OCI-LY1 (cell line): ENCODE measurements at regions not wholly inside any gene's neighbourhood (a gene's known extent, or its start where the extent isn't known, plus 50 kb on each side); places are given as distances from the start of the nearest gene placed in this dataset.

Source experiments
- H2AFZ ChIP-seq: fragments of 200-600 bp; sonication (generic), shearing (Covaris generic); 2 replicates; pipeline ENCODE4 v1.6.0; 2014; ENCODE audit warnings: antibody characterized with exemption, mild to moderate bottlenecking, low read length
- H3F3A ChIP-seq: fragments of 200-600 bp; sonication (generic), shearing (Covaris generic); 2 replicates; pipeline ENCODE4 v1.6.0; 2014; ENCODE audit warnings: mild to moderate bottlenecking, antibody characterized with exemption, low read length, moderate library complexity; ENCODE audit not compliant: insufficient read depth
- H3K27ac ChIP-seq: fragments of 200-600 bp; sonication (generic); 2 replicates; pipeline ENCODE4 v1.5.1; 2014; ENCODE audit warnings: low read length, mixed run types, mild to moderate bottlenecking, low read depth; ENCODE audit not compliant: poor library complexity, severe bottlenecking
- H3K27me3 ChIP-seq: fragments of 200-600 bp; sonication (generic); 2 replicates; pipeline ENCODE4 v1.6.0; 2014; ENCODE audit warnings: antibody characterized with exemption, mild to moderate bottlenecking, low read length, moderate library complexity; ENCODE audit not compliant: insufficient read depth
- H3K36me3 ChIP-seq: fragments of 200-600 bp; sonication (generic); 2 replicates; pipeline ENCODE4 v1.6.1; 2014; ENCODE audit warnings: mild to moderate bottlenecking, antibody characterized with exemption, low read length, moderate library complexity, mixed read lengths; ENCODE audit not compliant: insufficient read depth
- H3K4me1 ChIP-seq: fragments of 200-600 bp; sonication (generic); 2 replicates; pipeline ENCODE4 v1.5.1; 2014; ENCODE audit warnings: mild to moderate bottlenecking, low read length, moderate library complexity; ENCODE audit not compliant: insufficient read depth, severe bottlenecking
- H3K4me2 ChIP-seq: fragments of 200-600 bp; sonication (generic), shearing (Covaris generic); 2 replicates; pipeline ENCODE4 v1.6.1; 2014; ENCODE audit warnings: low read length
- H3K4me3 ChIP-seq: fragments of 200-600 bp; sonication (generic); 2 replicates; pipeline ENCODE4 v1.5.1; 2014; ENCODE audit warnings: low read length, low read depth, mild to moderate bottlenecking, mixed read lengths; ENCODE audit not compliant: poor library complexity, severe bottlenecking
- H3K79me2 ChIP-seq: fragments of 200-600 bp; shearing (Covaris generic); 2 replicates; pipeline ENCODE4 v1.6.1; 2016; ENCODE audit warnings: mixed run types, low read length, mixed read lengths; ENCODE audit not compliant: insufficient read depth
- H3K9ac ChIP-seq: fragments of 200-600 bp; sonication (generic), shearing (Covaris generic); 2 replicates; pipeline ENCODE4 v1.6.1; 2014; ENCODE audit warnings: mild to moderate bottlenecking, low read length, mixed read lengths
- H3K9me2 ChIP-seq: fragments of 200-600 bp; sonication (generic), shearing (Covaris generic); 2 replicates; pipeline ENCODE4 v1.6.1; 2014; ENCODE audit warnings: low read depth, mild to moderate bottlenecking, low read length, mixed read lengths
- H3K9me3 ChIP-seq: fragments of 200-600 bp; shearing (Covaris generic); 2 replicates; pipeline ENCODE4 v1.6.1; 2014; ENCODE audit warnings: low read length, mixed read lengths
- H4K20me1 ChIP-seq: fragments of 200-600 bp; sonication (generic), shearing (Covaris generic); 2 replicates; pipeline ENCODE4 v1.6.0; 2016; ENCODE audit warnings: mild to moderate bottlenecking, low read length; ENCODE audit not compliant: insufficient read depth
- EZH2 ChIP-seq: fragments of 200-600 bp; sonication (generic), shearing (Covaris generic); IDR thresholded peaks from 2 replicates; pipeline ENCODE4 v1.8.0; 2017; ENCODE audit warnings: borderline replicate concordance, mixed run types, mild to moderate bottlenecking, antibody characterized with exemption, low read length, moderate library complexity, mixed read lengths
- TF ChIP-seq, protein P1 (sequence below): fragments of 200-600 bp; sonication (generic), shearing (Covaris generic); IDR thresholded peaks from 2 replicates; pipeline ENCODE4 v1.5.1; 2017; ENCODE audit warnings: mild to moderate bottlenecking, antibody characterized with exemption, low read length, moderate library complexity, mixed read lengths

DNA sequence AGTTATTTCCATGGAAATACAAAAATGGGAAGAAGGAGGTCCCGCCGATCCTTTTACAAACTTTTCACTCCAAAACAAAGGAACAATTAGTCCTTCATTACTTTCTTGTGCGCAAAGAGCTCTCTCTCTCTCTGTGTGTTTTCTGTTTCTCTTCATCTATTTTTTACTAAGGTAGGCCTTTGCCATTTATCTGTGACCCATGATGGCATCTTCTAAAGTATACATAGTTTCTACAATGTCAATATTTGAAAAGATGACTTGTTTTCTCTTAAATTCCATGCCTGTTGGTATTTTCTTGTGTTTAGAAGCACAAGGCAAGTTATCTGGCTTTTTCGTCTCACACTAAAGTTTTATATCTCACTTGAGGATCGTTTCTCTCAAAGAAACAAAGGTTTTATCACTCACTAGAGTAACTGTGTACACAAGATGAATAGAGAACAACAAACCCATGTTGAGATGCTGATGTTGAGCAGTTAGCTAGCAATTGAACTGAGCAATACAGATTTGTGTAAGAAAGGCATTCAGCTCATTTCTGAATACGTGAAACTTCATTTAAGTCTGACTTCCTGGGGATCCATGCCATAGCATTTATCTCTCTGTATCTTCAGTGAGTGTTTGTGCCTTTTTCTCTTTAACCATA lies 250.3 kb downstream of the GBA3 start:
- H3K27me3 ChIP-seq = no peaks in the 10 kb centered on the region
- H3K27ac ChIP-seq = no peak overlapping the region
- no peaks in the 10 kb centered on the region for H3F3A ChIP-seq
- no peak overlapping the region for H3K9ac ChIP-seq
- no peaks in the 10 kb centered on the region for H3K4me1 ChIP-seq
- H2AFZ ChIP-seq = no peak overlapping the region
- H3K4me3 ChIP-seq = no peak overlapping the region
- H3K4me2 ChIP-seq = no peak overlapping the region
- no peaks in the 10 kb centered on the region for H4K20me1 ChIP-seq
- no peaks in the 10 kb centered on the region for H3K36me3 ChIP-seq
- TF ChIP-seq, protein P1, sequence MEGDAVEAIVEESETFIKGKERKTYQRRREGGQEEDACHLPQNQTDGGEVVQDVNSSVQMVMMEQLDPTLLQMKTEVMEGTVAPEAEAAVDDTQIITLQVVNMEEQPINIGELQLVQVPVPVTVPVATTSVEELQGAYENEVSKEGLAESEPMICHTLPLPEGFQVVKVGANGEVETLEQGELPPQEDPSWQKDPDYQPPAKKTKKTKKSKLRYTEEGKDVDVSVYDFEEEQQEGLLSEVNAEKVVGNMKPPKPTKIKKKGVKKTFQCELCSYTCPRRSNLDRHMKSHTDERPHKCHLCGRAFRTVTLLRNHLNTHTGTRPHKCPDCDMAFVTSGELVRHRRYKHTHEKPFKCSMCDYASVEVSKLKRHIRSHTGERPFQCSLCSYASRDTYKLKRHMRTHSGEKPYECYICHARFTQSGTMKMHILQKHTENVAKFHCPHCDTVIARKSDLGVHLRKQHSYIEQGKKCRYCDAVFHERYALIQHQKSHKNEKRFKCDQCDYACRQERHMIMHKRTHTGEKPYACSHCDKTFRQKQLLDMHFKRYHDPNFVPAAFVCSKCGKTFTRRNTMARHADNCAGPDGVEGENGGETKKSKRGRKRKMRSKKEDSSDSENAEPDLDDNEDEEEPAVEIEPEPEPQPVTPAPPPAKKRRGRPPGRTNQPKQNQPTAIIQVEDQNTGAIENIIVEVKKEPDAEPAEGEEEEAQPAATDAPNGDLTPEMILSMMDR = no peak
- no peak for TF ChIP-seq EZH2
- no peaks in the 10 kb centered on the region for H3K9me2 ChIP-seq
- no peaks in the 10 kb centered on the region for H3K9me3 ChIP-seq
- H3K79me2 ChIP-seq = no peaks in the 10 kb centered on the region

DNA sequence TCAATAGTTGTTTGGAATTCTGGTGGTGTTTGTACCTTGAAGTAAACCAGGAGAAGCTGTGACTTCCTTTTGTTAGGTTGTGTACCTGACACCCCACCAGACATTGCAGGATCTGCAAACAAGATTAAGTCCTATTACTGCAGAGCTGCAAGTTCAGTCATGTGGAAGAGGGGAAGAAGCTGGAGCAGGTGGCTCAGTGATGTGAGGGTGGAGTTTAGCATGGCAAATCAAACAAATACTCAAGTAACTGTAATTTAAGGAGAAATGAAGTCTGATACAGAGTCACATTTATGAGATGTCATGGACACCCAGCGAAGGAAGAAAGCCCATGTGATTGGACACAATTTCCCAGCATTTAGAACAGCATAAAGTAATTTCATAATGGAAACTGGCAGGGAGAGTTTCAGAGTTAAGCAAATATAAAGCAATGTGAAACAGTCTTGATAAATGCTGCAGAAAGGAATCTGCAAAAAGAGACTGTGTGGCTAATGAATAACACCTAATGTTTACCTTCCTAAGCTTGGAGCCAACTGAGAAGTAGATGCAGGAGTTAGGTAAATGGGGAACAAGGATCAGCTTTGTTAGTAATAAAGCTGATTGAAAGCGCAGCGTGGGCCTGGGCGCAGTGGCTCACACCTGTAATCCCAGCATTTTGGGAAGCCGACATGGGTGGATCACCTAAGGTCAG lies 249.1 kb downstream of the GBA3 start:
- TF ChIP-seq, protein P1 = no peak
- no peak for TF ChIP-seq EZH2
- Histone ChIP-seq H3K4me2 (no peak overlapping the region), H3K9me2 (no peaks in the 10 kb centered on the region), H3K9me3 (no peaks in the 10 kb centered on the region), H3K27me3 (no peaks in the 10 kb centered on the region), H3K79me2 (no peaks in the 10 kb centered on the region), H2AFZ (no peak overlapping the region), H3K4me1 (no peaks in the 10 kb centered on the region), H3K4me3 (no peak overlapping the region), H3F3A (no peaks in the 10 kb centered on the region), H3K36me3 (no peaks in the 10 kb centered on the region), H3K9ac (no peak overlapping the region), H3K27ac (no peak overlapping the region), H4K20me1 (no peaks in the 10 kb centered on the region)

DNA sequence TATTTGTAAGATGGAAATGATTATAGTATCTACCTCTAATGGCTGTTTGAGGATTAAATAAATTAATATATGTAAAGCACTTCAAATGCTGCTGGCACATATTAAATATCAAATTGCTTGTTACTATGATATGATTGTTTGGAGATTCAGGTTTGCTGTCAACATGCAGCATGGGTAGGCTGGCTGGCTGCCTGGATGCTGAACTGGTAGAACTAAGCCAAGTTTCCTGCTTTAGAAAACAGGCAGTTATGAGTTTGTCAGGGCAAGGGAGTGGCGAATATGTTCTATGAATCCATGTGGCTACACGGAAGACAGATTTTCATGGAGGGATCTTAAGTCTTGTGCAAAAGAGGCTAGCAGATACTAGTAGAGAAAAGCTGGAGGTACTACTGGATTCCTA lies 239.6 kb downstream of the GBA3 start:
- Histone ChIP-seq H3K27ac (no peak overlapping the region), H2AFZ (no peak overlapping the region), H4K20me1 (no peaks in the 10 kb centered on the region), H3F3A (no peaks in the 10 kb centered on the region), H3K27me3 (no peaks in the 10 kb centered on the region), H3K9ac (no peak overlapping the region), H3K4me2 (no peak overlapping the region), H3K36me3 (no peaks in the 10 kb centered on the region), H3K4me1 (no peaks in the 10 kb centered on the region), H3K79me2 (no peaks in the 10 kb centered on the region), H3K9me2 (no peaks in the 10 kb centered on the region), H3K4me3 (no peak overlapping the region), H3K9me3 (no peaks in the 10 kb centered on the region)
- TF ChIP-seq EZH2 = no peak
- TF ChIP-seq, protein P1 = no peak
